ENCODE measurements at regions not wholly inside any gene's neighbourhood (a gene's known extent, or its start where the extent isn't known, plus 50 kb on each side); places are given as distances from the start of the nearest gene placed in this dataset.

DNA sequence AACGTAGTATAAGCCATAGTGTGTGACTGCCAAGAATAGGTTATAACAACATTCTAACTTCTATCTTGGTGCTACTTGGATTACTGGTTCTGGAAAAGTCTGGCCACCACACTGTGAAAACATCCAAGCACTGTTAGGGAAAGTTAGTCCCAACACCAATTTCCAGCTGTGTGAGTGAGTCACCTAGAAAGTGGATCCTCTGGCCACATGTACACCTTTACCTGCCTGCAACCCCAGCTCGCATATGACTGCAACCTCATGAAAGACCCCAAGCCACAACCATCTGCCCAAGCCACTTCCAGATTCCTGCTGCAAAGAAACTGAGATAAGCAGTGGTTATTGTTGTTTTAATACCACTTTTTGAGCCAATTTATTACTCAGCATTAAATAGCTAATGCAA is 404.5 kb downstream of the KCTD12 start:
- TF ChIP-seq REST (IDR thresholded peaks at IDR 0.05; ENCODE audit: insufficient read depth in 1 of 2, low read depth in 2 of 2, low read length in 1 of 2) (no peak), CTCF (IDR thresholded peaks at IDR 0.05) (no peak), POLR2AphosphoS5 (IDR thresholded peaks at IDR 0.05; ENCODE audit: low read depth, low read length) (no peak), TCF7L2 (IDR thresholded peaks at IDR 0.05; ENCODE audit: low read depth, low read length) (no peak), SIN3A (IDR thresholded peaks at IDR 0.05; ENCODE audit: borderline replicate concordance, insufficient read depth, low read depth, low read length) (no peak)

All from Panc1 (cell line).